Testis (tissue), 2 donors: ENCODE measurements at regions not wholly inside any gene's neighbourhood (a gene's known extent, or its start where the extent isn't known, plus 50 kb on each side); places are given as distances from the start of the nearest gene placed in this dataset.

ENCODE experiments used
- POLR2A ChIP-seq: fragments of 450-650 bp; IDR thresholded peaks from one replicate; pipeline ENCODE4 v1.6.1; 2017; ENCODE audit warnings: antibody characterized with exemption, mild to moderate bottlenecking, moderate library complexity
- TF ChIP-seq, protein P1 (sequence below), 3 experiments: fragments of 450-650 bp in 2 of 3; fragments of 200-600 bp in 1 of 3; sonication (generic) in 1 of 3; IDR thresholded peaks; one replicate each; pipeline ENCODE4 v1.5.1; 2016 to 2019; ENCODE audit warnings: antibody characterized with exemption in 3 of 3, mild to moderate bottlenecking in 2 of 3, moderate library complexity in 1 of 3

DNA sequence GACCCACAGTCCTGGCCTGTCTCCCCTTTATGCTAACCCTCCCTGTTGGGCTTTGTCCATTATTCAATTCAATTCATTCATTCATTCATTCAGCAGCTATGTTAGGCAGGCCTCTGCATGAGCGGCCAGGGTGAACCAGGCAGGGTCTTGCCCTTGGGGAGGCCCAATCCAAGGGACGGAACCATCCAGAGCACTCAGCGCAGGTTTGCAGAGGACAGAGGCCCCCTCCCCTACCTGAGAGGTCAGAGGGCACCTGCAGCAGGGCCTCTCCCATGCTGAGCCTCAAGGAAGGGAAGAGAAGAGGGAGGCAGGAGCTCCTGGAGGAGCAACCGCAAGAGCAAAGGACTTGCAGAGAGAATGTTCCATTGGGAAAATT, 61.4 kb downstream of the C9orf50 start:
- TF ChIP-seq, protein P1, sequence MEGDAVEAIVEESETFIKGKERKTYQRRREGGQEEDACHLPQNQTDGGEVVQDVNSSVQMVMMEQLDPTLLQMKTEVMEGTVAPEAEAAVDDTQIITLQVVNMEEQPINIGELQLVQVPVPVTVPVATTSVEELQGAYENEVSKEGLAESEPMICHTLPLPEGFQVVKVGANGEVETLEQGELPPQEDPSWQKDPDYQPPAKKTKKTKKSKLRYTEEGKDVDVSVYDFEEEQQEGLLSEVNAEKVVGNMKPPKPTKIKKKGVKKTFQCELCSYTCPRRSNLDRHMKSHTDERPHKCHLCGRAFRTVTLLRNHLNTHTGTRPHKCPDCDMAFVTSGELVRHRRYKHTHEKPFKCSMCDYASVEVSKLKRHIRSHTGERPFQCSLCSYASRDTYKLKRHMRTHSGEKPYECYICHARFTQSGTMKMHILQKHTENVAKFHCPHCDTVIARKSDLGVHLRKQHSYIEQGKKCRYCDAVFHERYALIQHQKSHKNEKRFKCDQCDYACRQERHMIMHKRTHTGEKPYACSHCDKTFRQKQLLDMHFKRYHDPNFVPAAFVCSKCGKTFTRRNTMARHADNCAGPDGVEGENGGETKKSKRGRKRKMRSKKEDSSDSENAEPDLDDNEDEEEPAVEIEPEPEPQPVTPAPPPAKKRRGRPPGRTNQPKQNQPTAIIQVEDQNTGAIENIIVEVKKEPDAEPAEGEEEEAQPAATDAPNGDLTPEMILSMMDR (IDR thresholded peaks at IDR 0.05) = no peak
- TF ChIP-seq POLR2A = no peak
